HL-60/S4 (cell line): ENCODE measurements at regions not wholly inside any gene's neighbourhood (a gene's known extent, or its start where the extent isn't known, plus 50 kb on each side); places are given as distances from the start of the nearest gene placed in this dataset.
"Not testable (repeated sequence)": the region's sequence is repeated elsewhere in the genome, so short reads cannot be mapped to it uniquely, and the experiment has no call there.

Experiments
- in situ Hi-C: fragments of 300-500 bp; cut with MboI; formaldehyde crosslinking; loops from 2 replicates; pipeline ENCODE4 v1.14.3; 2022; ENCODE audit warnings: low sequenced_read_pairs

- in situ Hi-C loops: no loop called here
Observed at GRCh38 chr3:88641033-88641604, 466.3 kb upstream of the EPHA3 start.

GRCh38 chr3:88657459-88657858, 450.0 kb upstream of the EPHA3 start:
- in situ Hi-C loops: no loop called here

DNA sequence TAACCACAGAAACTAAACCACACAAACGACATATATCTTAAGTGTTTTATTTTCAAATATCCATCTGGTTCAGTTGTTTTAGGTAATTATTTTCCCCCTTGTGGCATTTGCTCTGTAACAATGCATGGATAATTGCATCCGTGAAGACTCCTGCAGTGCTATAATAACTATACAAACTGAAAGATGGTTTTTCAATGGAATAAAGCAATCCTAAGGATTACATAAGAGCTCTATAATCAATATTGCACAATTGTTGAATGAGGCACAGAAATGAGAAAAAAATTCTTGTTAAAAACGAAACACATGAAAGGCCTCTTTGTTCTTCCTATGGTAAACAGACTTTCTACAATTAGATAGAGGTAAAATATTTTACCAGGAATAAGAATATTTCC, 446.0 kb upstream of the EPHA3 start:
- in situ Hi-C loops: no loop called here

DNA sequence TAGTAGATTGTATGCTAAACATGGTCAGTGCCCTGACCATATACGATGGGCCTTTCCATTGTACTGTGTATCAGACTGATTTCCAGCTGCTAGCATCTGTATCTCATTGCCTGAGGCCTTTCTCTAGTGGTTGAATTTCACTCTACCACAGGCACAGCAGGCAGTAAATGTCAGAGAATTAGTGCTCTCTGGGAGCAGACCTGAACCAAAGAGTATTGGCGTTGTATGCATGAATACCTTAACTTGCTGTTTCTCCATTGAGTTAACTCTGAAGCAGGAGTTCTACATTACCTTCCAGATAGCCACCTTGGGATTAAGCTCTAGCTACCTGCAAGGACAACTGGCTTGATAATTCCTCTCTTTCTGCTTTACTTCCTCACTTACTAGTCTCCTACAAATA, 439.2 kb upstream of the EPHA3 start:
- in situ Hi-C loops: no loop called here

- in situ Hi-C loops: no loop called here
Observed at GRCh38 chr3:88671573-88671972, 435.8 kb upstream of the EPHA3 start.

GRCh38 chr3:88677298-88677697, 430.1 kb upstream of the EPHA3 start:
- in situ Hi-C loops: no loop called here

DNA sequence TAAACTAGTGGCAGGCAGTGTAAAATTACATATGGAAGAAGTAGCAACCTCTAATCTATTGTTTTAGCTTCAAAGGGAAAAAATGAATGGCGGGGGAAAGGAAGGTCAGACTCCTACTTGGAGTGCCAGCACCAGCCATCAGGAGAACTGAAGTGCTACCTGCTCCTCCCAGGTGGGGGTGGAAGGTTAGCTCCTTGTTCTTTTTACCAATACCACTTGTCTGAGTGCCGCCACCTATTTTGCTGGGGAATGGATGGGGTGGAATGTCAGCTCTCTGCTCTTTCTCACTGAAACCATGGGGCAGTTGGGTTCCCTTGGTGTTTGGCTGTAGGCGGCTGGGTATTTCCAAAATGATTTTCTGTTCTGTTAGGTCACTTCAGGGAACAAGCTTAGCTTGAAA, 428.7 kb upstream of the EPHA3 start:
- in situ Hi-C loops: no loop called here

GRCh38 chr3:88690287-88690686, 417.1 kb upstream of the EPHA3 start:
- in situ Hi-C loops: no loop called here

GRCh38 chr3:88691081-88691480, 416.3 kb upstream of the EPHA3 start:
- in situ Hi-C loops: no loop called here

DNA sequence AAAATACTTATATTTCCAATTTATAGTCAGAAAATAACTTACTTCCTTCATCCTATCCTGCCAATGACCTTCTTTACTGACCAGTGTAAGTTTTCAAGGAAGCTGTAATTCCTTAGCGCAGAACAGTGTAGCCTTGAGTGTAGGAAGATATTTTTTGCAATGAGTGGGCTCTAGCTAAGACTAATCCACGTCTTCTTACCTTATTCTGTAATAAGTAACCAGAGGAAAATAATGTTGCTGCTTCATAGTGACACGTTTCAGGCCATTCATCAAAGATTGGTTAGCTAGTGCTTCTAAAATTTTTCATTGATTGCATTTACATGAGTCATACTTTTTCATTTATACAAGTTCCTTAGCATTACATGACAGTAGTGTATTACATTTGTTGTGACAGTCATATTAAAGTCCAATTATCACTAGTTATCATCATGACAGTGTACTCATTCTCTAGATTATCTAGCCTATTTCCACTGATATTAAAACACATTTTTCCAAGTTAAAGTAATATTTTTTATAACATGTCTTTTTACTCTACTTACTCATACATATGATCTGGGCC, 403.8 kb upstream of the EPHA3 start:
- in situ Hi-C loops: no loop called here

- in situ Hi-C loops: no loop called here
Observed at GRCh38 chr3:88704338-88704737, 403.1 kb upstream of the EPHA3 start.

- in situ Hi-C loops: no loop called here
Observed at GRCh38 chr3:88707837-88708236, 399.6 kb upstream of the EPHA3 start.

- in situ Hi-C loops: no loop called here
Observed at GRCh38 chr3:88712552-88712951, 394.9 kb upstream of the EPHA3 start.

DNA sequence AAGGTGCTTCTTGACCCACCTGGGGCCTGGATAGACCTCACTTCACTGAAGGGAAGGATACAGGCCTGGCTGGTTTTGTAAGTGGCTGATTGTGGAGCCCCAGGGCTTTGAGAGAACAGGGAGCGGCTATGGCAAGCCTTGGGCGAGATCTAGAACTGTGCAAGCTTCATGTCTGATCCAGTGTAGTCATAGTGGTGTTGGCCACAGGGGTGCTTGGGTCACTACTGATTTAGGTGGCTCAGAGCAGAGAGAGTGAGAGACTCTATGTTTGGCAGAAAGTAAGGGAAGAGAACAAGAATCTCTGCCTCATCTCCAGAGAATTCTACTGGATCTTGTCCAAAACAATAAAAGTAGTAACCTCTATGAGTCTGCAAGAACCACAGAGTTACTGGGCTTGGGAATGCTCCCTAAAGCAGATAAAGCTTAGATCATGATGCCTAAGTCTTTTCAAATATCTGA, 394.2 kb upstream of the EPHA3 start:
- in situ Hi-C loops: no loop called here

- in situ Hi-C loops: no loop called here
Observed at GRCh38 chr3:88725440-88726165, 381.8 kb upstream of the EPHA3 start.

- in situ Hi-C loops: no loop called here
Observed at GRCh38 chr3:88732186-88732585, 375.2 kb upstream of the EPHA3 start.

DNA sequence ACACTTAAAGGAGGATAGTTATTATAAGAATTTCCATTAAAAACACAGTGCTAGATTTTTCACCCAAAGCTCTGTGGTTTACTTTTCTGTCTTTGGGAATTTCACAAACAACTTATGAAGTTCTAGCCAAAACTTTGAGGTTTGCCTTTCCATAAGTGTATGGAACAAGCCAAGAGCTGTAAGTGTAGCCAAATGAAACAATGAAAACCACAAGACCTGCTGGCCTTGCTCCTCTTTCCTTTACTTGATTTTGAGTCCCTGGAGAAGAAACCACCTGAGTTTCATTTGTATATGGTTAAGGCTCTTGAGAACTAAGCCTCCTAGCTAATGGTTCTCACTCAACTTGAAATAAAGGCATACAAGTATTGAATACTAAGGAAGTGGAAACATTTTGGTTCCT, 365.3 kb upstream of the EPHA3 start:
- in situ Hi-C loops: no loop called here

DNA sequence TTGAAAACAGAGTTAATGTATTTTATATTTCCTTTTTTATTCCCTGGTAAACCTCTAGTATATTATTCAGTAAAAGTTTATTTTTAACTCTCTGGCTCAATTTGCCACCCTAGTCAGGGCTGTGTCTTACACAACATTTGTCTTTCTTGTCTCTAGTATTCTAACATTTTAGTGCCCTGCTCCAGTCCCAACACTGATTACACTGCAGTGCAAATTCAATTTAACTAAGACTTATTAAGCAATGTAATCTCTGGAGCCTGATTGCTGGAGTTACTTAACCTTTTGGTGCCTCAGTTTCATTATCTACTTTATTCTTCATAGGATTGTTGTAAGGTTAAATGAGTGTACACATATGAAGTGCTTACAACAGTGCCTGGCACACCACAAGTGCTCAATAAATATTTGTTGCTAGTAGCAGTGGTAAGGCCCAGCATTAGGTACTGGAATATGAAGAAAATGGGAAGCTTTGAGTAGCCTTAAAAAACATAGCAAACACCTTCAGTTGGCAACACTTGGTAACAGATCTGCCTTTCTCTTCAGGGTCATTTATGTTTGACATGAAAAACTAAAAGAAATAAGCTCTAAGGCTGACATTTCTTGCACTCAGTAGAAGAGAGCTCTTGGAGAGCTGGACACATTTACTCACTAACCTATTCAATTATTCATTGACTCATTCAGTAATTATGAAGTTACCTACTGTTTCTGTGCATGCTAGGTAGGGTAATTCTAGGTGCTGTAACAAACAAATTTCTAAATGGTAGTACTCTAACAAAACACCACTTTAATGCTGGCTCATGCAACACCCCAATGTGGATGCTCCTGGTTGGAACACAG, 364.5 kb upstream of the EPHA3 start:
- in situ Hi-C loops: no loop called here

DNA sequence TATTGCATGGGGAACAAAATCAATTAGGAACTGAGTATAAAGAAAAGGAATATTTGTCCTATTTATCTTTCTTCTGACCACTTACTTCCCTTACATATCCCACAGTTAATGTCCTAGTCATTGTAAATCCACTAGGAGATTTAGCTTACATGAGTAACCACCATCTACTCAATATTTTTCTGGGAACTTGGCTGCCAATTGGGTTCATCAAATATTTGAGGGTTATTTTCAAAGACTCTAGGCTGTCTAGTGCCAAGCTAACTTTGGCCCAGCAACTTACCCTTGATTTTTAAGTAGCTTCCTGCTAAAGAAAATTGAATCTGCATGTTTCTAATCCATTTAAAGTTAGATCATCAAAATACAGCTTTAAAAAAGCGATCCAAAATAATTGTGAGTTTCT, 362.5 kb upstream of the EPHA3 start:
- in situ Hi-C loops: no loop called here

- in situ Hi-C loops: not testable (repeated sequence)
Observed at GRCh38 chr3:88747145-88747544, 360.3 kb upstream of the EPHA3 start.

DNA sequence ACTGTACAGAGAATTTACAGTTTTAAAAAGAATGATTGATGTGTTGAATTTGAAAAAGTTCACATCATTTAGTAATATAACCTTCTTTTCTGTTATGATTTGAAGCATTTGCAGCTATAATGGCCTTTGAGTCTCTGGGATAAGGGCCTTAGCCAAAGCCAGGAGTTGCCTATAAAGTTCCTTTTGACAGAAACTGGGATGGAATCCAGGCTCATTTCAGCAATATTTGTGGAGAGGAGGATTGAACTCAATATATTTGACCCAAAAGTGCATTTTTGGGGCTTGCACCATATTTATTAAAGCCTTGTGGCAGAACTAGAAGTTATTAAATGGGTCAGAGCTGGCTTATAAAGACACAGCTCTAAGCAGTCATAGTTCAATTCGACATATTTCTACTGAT, 348.7 kb upstream of the EPHA3 start:
- in situ Hi-C loops: no loop called here

DNA sequence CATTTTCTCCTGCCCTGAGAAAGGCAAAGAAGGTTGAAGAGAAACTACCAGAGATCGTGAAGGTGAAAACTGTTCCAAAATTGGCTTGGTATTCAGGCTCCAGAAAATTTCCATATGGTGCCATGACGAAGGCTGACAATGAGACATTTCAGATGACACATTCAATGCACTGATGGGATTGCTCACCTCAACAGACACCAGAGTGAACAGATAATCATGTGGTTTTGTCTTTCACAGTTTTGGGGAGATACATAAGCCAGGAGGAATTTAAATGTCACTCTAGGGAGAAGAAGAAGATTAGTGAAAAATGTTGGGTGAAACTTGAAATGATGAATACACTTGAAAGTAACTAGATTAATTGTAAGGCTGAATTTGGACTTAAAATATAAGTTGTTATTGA, 339.7 kb upstream of the EPHA3 start:
- in situ Hi-C loops: no loop called here
